Stimulated activated CD8-positive, alpha-beta memory T cell treated with anti-CD3 and anti-CD28 coated beads, Interleukin-7, amount 100 ng/mL, for 4 hours (primary cell): ENCODE measurements at regions not wholly inside any gene's neighbourhood (a gene's known extent, or its start where the extent isn't known, plus 50 kb on each side); places are given as distances from the start of the nearest gene placed in this dataset.

Source experiments
- DNase-seq, 2 donors: peaks; one replicate each; pipeline ENCODE4 v3.0.0-alpha.2; 2020; ENCODE audit warnings: low read depth in 2 of 2

GRCh38 chr1:47574451-47575165, 136.8 kb downstream of the FOXD2 start:
- no peak for DNase-seq

GRCh38 chr1:47575855-47576757, 138.3 kb downstream of the FOXD2 start:
- DNase-seq, result no peak

- DNase-seq, result no peak
Observed at GRCh38 chr1:47576758-47577115, 138.9 kb downstream of the FOXD2 start.

GRCh38 chr1:47577303-47578025, 139.6 kb downstream of the FOXD2 start:
- DNase-seq, result no peak

GRCh38 chr1:47578026-47578720, 140.3 kb downstream of the FOXD2 start:
- DNase-seq, result no peak

- no peak for DNase-seq
Observed at GRCh38 chr1:47578721-47579419, 141.0 kb downstream of the FOXD2 start.

- DNase-seq, result no peak
Observed at GRCh38 chr1:47579809-47580208, 142.0 kb downstream of the FOXD2 start.

GRCh38 chr1:47580451-47580995, 142.7 kb downstream of the FOXD2 start:
- no peak for DNase-seq

GRCh38 chr1:47582891-47583608, 145.2 kb downstream of the FOXD2 start:
- DNase-seq, result no peak

GRCh38 chr1:47584249-47584648, 146.4 kb downstream of the FOXD2 start:
- DNase-seq, result no peak

- DNase-seq, result no peak
Observed at GRCh38 chr1:47585141-47585902, 147.5 kb downstream of the FOXD2 start.

GRCh38 chr1:47587891-47588582, 150.2 kb downstream of the FOXD2 start:
- DNase-seq, result no peak

- DNase-seq, result no peak
Observed at GRCh38 chr1:47590523-47591225, 152.8 kb downstream of the FOXD2 start.

GRCh38 chr1:47591801-47592200, 154.0 kb downstream of the FOXD2 start:
- no peak for DNase-seq

- DNase-seq, result no peak
Observed at GRCh38 chr1:47592296-47593012, 154.6 kb downstream of the FOXD2 start.

GRCh38 chr1:47593013-47593568, 155.2 kb downstream of the FOXD2 start:
- no peak for DNase-seq

GRCh38 chr1:47593598-47594285, 155.9 kb downstream of the FOXD2 start:
- DNase-seq, result no peak
